NCI-H187 treated with DMSO at 0.1 percent for 48 hours (cell line): ENCODE measurements at regions not wholly inside any gene's neighbourhood (a gene's known extent, or its start where the extent isn't known, plus 50 kb on each side); places are given as distances from the start of the nearest gene placed in this dataset.

ENCODE experiments used
- DNase-seq: peaks from one replicate; lab custom pipeline; 2025; lab: John Stamatoyannopoulos, UW

DNA sequence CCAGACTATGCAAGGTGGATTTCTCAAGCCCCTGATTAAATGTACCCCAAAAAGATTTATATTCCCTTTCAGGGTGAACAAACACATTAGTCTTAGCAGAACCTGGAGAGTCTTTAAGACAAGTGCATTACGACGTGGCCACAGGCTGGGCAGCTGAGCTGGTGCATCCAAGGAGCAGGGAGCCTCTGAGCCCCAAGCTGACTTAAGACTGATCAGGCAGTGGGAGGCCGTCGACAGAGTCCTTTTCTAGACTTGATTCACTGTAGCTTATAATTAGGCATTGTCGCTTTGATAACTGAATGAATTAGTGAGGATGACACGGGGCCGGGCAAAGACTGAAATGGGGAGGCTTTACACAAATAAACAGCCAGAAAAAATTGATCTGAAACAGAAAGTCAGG is 353.2 kb downstream of the GPAM start:
- DNase-seq = no peak

DNA sequence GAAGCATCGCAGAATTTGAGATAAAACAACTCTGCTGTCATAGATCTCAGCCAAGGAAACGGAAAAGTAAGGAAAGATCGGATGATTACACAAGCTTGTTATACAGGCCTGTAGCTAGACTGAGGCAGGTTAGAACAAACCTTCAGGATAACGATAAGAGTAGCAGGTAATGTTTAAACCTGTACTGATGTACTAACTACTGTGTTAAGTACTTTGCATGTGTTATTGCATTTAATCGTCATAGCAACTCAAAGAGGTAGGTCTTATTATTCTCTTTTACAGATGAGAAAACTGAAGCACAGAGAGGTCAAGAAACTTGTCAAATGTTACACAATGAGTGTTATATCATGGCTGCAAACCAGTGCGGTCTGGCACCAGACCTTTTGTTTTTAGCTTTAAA is 352.5 kb downstream of the GPAM start:
- no peak for DNase-seq

DNA sequence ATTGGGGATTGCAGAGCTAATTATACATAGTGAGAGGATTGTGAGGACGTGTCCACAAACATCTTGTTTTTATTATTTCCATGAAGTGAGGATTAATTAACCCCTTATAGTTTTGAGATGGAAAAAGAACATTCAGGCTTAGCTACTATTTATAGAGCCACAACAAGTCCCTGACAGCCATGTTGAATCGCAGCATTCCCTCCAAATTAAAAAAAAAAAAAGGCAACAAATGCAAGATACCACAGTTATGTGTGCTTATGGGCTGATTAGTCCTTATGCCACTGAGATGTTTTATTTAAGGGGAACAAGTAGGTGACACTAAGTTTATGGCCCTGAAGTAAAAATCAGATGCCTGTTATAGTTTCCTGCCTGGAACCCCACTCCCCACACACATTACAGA is 350.3 kb downstream of the GPAM start:
- no peak for DNase-seq

DNA sequence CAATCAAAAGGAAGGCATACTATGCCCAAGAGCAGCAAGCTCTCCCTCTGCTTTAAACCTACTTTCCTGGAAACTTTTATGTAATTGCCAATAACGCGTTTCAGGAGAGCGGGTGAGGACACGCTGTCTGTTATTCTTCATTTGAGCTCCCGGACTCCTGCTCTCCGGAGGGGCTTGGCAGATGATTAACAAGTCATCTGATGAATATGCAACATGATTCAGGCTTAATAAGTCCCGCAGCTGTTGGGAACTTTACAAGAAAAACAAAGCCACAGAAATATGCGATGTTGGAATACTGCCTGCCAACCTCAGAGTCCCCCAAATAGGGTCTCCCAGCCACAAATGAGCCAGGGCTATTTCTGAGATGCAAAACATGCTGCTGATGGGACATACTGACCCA is 348.0 kb downstream of the GPAM start:
- no peak for DNase-seq

DNA sequence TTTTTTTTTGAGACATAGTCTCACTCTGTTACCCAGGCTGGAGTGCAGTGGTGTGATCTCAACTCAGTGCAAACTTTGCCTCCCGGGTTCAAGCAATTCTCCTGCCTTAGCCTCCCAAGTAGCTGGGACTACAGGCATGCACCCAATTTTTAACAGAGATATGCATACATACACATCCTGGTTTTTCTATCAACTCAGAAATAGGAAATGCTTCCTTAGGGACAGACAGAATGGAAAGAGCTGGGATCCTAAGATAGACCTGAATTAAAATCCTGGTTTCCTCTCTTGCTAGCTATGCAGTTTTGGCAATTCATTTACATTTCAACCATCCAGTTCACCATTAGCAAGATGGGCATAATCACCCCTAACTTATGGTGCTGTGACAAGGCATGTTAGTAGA is 347.5 kb downstream of the GPAM start:
- DNase-seq = no peak

DNA sequence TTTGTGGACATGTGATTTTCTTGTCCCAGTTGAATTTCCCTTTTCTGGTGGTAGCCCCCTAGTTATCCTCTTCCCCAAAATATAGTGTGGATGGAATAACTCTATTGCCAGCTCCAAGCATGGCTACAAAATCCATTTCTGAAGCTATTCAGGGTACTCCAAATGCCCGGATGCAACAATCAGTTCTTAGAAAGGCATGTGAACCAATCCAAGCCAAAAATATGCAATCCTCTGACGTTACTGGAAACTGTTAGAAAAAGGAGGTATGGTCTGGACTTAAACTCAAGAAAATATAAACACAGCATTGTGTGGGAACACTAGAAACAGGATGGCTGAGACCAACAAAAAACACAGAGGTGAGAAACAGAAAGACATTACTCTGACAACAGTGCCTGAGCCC is 347.0 kb downstream of the GPAM start:
- no peak for DNase-seq

DNA sequence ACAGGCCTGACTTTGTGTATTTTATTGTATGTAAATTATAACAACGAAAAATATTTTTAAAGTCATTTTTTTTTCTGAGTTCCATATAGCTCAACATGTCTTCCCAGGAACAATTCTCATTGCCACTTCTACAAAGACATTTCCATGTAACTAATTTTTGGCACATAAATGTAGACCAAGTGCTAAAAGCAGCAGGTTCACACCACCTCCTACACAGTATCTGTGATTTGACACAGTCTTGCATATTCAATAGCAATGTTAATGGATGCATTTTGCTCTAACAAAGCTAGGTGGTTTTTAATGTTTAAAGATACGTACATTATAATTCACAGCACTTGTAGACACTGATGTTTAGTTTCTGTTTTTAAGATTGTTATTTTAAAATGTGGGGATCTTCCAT is 346.5 kb downstream of the GPAM start:
- no peak for DNase-seq

DNA sequence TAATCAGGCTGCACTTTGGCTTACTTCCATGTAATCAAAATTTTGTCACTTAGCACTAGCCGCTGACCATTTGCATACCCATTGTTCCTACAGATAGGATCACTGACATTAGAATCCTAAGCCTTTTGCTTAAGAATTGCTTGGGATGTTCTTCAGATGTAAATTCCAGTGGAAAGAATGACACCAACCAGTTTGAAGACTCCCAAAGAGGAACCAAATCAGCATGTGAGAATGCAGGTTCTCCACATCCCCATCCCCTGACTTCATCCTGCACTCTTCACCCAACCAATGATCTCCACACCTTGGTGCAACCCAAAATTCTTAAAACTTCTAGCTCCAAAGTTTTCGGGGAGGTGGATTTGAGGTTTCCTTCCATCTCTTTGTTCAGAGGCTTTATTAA is 345.6 kb downstream of the GPAM start:
- DNase-seq = no peak

DNA sequence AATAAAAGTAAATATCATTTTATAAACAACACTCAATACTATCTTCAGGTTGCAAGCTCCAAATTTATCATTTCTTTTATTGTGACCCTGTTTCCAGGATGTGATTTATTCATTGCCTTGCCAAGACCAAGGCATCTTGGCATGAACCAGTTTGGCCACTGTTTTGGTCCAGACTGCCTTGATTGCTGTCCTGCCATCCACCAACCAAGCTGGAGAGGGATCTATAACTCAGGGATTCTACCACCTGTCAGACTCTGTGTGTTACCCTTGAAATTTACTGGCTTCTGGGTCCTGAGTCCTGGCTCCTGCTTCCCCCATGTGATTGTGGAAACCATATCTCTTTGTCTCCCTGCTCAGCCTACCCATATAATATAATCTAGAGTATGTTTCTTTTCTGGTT is 343.0 kb downstream of the GPAM start:
- DNase-seq = no peak

DNA sequence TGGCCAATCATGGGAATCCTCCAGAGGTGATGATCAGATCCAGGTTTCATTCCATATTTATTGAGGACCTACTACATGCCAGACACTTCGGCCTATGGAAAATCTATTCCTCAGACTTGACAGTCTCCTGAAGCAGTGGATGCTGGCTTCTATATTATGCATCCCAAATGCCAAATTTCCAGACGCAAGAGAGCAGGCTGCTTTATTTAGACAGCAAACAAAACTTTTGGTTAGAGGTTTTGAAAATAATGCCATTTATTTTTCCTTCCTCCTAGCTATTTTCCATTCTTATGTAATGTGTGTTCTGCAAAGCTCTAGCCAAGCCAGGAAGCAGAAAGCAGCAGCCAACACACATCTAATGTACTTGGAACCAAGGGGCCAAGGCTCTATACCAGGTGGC is 330.8 kb downstream of the GPAM start:
- DNase-seq = no peak

DNA sequence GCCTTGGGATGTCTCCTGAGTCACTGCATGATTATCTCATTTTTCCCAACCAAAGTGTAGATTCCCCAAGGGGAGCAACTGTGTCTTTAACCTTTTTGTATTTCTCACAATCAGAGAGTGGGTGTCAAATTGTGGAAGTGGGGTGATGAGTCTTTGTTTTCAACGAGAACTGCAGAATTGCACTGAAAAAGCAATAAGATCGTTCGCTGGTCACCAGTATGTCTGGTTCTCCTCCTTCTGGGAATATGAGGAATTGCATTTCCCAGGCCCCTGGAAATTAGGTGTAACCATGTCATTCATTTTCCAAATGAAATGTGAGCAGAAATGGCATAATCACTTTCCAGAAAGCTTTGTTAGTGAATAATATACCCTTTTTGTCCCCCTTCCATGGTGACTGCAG is 326.9 kb downstream of the GPAM start:
- no peak for DNase-seq

DNA sequence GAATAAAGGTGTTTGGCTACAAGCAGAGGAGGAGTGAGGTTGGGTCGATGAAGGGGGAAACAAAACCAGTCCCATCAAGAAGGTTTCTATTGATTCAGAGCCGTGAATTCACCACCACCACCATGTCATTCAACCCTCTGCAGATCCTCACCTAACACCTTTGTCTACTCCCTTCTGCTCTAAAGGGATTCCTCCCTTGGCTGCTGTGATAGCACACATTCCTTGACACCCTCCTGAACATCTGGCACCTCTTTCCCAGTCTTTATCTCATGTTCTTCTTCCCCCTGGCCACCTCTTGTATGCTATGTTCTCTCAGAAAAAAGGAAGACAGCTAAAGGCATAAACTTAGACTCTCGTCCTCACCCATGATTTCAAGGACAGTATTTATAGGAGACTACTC is 318.0 kb downstream of the GPAM start:
- DNase-seq = no peak

DNA sequence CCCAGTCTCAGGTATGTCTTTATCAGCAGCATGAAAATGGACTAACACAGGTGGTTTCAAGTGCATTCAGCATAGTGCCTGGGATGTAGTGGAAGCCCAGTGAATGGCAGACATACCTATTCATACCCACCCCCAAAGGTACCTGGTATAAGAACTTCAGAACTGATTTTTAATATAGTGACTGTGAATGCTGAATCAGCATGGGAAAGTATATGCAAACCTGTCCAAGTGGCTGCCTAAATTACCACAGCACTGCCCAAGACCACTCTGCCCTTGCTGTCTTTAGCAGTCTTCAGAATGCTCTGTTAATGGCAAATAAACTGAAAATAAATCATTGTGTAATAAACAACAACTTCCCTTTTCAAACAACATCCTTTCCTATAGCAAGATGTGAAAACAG is 312.1 kb downstream of the GPAM start:
- DNase-seq = no peak

DNA sequence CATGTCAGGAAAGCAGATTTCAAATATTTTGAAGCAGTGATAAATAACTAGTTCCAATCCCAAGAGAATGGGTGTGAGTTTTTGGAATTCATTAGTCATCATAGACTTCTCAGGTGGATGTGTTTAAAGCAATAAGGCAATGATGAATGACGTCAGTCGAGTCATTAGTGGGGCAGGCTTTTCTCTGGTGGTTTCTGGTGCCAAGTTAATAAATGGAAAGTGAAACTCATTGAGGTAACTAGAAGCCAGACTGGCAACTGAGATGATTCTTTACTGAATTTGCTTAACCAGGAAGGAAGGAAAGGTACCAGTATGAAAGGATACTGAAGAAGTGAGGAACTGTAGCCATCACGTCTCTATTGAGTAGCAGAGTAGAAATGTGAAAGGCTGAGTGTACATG is 311.0 kb downstream of the GPAM start:
- no peak for DNase-seq

DNA sequence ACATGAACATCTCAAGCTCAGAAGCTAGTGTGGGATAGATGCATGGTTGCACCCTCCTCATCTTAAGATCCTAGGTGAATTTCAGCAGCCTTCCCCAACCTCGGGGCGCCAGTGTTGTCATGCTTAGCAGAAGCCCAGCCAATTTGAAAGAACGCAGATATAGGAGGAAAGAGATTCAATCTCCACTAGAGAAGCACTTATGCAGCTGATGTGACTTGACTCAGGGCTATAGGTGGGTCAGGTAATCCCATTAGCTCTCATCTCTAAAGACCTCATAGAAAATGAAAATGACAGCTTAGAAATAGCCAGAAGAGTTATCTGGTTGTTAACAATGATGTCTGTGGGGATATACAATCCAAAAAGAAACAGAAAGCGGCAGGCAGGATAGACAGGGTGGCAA is 310.5 kb downstream of the GPAM start:
- no peak for DNase-seq

DNA sequence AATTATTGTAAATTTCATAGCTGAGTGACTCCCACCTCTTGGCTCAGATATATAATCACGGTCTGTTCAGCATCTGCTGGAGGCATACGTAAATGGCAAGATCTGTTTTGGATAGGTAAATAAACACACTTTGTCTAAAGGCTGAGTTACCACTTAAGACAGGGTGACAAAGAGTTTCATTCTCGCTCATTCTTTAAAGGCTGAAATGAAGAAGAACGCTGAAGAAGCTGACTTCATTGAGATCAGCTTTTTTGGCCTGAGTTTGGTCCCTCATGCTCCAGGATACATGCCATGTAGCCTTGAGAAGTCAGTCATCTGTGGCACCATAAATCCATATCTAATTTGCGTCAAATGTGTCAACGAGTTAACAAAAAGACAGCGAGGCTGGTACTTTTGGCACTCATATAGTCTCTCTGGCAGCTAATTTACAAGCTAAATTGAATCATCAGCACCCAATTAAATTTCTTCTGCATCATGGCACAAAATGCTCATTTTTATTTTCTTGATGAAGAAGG is 309.9 kb downstream of the GPAM start:
- DNase-seq = no peak

DNA sequence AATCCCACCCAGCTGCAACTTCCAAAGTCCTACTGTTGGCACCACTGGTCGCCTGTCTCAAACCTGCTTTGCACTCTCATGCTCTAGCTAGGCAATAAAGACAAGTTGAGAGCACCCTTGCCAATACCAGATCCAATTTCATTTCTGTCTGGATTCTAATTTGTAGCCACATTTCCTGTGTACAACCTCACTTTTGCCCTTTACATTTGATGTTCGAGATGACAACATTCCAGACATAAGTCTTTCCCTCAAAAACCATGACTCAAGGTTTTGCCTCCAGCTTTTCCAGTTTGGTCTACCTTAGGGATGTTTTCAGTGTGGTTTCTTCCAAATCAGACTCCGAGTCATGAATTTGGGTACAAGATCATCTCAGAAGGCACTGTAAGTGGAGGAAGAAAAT is 309.0 kb downstream of the GPAM start:
- no peak for DNase-seq

DNA sequence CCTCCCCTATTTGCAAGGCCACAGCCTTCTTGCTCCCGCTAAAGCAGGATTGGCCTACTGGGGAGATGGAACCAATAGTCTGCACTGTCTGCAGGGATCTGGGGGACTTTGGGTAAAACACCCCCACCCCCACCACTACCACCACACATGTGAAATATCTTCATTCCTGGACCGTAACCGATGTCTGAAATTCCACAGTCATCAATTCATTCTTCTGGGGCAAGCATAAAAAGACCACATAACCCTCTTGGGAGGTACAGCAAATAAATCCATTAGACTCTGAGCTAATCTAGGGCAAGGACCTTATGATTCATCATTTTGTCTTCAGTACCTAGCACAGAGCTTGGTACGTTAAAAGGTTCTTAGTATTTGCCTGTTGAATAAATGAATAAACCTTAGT is 307.8 kb downstream of the GPAM start:
- DNase-seq = no peak

DNA sequence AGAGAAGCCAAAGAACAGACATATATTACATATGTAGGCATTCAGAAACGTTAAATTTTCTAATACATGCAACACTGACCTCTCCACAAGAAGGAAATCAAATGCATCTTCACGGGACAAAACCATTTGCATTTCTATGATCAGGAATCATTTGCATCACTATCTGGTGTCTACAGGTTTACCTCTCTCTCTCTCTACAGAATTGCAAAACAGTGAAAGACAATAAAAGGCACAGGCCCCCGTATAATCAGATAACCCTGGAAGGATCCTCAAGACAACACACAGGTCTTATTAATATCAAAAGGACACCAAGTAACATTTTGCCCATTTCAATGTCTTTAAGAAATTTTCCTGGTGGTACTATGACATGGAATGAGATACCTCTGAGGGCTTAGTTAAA is 306.3 kb downstream of the GPAM start:
- no peak for DNase-seq

DNA sequence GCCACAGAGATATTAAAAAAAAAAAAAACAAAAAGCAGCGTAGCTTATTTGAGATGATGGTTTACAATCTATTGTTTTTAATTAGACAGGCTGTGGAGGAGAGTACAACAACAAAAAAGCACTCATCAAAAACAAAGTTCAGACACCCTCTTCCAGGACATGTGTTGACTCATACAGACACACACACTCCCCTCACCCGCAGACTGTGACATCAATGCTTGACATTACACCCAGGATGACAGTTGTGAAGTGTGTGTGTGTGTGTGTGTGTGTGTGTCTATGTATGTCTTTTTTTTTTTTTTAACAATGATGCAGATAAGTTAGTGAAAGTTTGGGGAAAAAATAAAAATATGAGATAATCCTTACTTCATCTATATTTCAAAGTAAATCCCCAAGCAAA is 303.6 kb downstream of the GPAM start:
- DNase-seq = no peak

DNA sequence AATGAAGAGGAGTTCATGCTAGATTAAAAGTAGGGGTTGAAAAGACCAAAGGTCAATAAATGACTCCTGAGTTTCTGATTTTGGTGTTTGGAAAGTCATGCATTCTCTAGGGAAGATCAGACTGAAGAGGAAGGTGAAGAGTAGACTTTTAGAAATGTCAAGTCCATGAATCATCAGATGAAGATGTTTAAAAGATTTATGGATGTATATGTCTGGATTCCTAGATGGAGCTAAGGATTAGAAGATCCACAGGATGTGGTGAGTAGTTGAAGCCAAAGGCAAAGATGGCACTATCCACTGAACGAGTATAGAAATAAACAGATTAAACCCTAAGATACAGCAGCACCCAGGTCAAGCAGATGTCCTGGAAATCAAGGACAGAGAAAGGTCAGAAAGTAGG is 298.5 kb downstream of the GPAM start:
- DNase-seq = no peak

DNA sequence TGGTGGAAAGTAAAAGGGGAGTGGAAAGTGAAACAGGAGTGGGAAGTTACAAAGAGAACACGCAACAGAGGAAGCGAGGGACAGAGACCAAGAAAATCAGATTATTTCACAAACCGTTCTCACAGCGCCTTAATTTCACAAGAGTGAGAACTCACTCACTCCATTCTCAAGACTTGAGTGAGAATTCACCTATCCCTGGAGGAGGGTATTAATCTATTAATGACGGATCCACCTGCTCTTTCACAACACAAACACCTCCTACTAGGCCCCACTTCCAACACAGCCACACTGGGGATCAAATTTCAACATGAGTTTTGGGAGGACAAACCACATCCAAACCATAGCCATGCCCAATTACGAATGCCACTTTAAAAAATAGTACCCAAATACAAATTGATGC is 297.6 kb downstream of the GPAM start:
- no peak for DNase-seq

DNA sequence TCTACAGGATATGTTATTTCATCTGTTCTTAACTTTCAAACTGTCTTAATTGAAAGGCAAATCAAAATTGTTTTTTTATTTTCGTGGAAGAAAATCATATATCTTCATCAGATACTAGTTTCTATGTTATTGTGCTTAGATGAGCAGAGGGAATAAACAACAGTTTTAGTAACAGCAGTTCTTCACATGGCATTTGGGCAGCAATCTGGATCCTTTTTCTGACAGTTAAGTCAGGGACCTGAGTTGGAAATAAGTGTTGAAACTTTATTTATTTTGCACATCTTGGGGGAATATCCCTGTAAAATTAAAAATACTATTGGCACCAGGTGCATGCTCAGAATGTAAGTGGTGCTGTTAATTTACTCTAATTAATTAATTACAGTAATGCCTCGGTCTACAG is 296.3 kb downstream of the GPAM start:
- no peak for DNase-seq

DNA sequence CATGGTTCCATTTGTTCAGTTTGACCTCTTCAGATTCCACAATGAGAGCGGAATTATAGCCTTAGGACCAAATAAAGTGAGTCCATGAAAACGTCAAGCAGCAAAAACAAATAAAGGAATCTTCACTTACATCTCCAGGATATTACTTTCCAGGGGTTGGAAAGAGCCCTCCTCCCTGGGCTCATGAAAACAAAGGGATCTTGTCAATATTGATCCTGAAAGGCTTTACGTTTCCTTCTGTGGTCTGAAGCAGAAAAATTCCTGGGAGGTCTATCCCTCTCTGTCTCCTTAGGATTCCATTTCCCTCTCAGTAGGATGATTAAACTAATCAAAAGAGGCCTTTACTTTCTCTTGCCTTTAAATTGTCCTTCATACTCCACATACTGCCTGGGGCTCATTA is 293.5 kb downstream of the GPAM start:
- DNase-seq = no peak

DNA sequence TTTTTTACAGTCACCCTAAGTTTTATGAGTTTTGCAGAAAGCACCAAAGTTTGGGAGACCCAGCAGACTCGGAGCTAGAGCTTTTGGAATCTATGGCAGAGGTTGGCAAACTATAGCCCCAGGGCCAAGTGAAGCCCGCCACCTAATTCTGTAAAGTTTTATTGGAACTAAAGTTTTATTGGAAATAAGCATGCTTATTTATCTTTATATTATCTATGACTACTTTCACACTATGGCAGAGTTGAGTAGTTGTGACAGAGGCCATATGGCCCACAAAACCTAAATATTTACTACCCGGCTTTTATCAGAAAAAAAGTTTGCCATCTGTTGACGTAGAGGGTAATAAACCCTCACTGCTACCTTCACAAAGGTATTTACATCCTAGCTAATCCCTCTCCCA is 267.6 kb downstream of the GPAM start:
- no peak for DNase-seq
